ENCODE measurements at regions not wholly inside any gene's neighbourhood (a gene's known extent, or its start where the extent isn't known, plus 50 kb on each side); places are given as distances from the start of the nearest gene placed in this dataset.
"Not testable (repeated sequence)": the region's sequence is repeated elsewhere in the genome, so short reads cannot be mapped to it uniquely, and the experiment has no call there.

GRCh38 chr1:232579958-232580941, 49.7 kb downstream of the SIPA1L2 start:
- DNase-seq, result peak; percentile 50
- Histone ChIP-seq H3K27me3 (no peaks in the 10 kb centered on the region), H3K36me3 (peaks cover 15% of the 10 kb centered on the region), H3K4me3 (no peak overlapping the region), H3K9me3 (no peaks in the 10 kb centered on the region)

- peaks cover 13% of the 10 kb centered on the region for H3K36me3 ChIP-seq
- no peak for DNase-seq
- H3K9me3 ChIP-seq, result no peaks in the 10 kb centered on the region
- H3K27me3 ChIP-seq, result no peaks in the 10 kb centered on the region
- H3K4me3 ChIP-seq, result no peak overlapping the region
Observed at GRCh38 chr1:232579466-232579865, 50.5 kb downstream of the SIPA1L2 start.

DNA sequence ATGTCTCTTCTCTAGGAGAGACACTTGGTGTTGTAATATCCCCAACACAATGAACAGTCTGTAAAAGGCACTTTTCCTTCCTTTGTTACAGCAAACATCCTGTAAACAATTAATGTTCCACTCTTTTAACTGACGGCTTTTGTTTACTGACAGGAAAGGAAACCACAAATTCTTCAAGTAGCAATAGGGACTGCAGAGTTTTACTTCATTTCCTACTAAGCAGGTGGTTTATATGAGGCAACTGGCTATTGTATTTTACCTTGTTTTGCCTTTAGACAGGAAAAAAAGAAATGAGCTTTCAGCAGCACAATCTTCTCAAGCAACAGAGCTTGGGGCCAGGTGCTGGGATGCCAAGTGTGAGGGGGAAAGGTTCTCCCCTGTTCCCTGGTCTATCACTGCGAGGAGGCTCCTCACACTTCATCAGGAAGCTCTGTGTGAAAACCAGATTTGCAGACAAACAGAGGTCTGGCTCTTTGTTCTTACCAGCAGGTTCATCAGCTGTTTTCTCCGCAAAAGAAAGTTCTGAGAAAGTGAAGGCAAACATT, 51.2 kb downstream of the SIPA1L2 start:
- Histone ChIP-seq H3K36me3 (peaks cover 13% of the 10 kb centered on the region), H3K4me3 (no peak overlapping the region), H3K27me3 (no peaks in the 10 kb centered on the region), H3K9me3 (no peaks in the 10 kb centered on the region)
- DNase-seq, result no peak

GRCh38 chr1:232577772-232578171, 52.2 kb downstream of the SIPA1L2 start:
- peaks cover 18% of the 10 kb centered on the region for H3K36me3 ChIP-seq
- no peaks in the 10 kb centered on the region for H3K9me3 ChIP-seq
- DNase-seq, result no peak
- no peak overlapping the region for H3K4me3 ChIP-seq
- no peaks in the 10 kb centered on the region for H3K27me3 ChIP-seq

- Histone ChIP-seq H3K36me3 (peaks cover 22% of the 10 kb centered on the region), H3K27me3 (no peaks in the 10 kb centered on the region), H3K4me3 (no peak overlapping the region), H3K9me3 (no peaks in the 10 kb centered on the region)
- no peak for DNase-seq
Observed at GRCh38 chr1:232576537-232576936, 53.4 kb downstream of the SIPA1L2 start.

- peaks cover 22% of the 10 kb centered on the region for H3K36me3 ChIP-seq
- no peaks in the 10 kb centered on the region for H3K27me3 ChIP-seq
- H3K9me3 ChIP-seq, result no peaks in the 10 kb centered on the region
- peak overlapping the region; percentile 41 for H3K4me3 ChIP-seq
- DNase-seq, result no peak
Observed at GRCh38 chr1:232575763-232576040, 54.2 kb downstream of the SIPA1L2 start.

DNA sequence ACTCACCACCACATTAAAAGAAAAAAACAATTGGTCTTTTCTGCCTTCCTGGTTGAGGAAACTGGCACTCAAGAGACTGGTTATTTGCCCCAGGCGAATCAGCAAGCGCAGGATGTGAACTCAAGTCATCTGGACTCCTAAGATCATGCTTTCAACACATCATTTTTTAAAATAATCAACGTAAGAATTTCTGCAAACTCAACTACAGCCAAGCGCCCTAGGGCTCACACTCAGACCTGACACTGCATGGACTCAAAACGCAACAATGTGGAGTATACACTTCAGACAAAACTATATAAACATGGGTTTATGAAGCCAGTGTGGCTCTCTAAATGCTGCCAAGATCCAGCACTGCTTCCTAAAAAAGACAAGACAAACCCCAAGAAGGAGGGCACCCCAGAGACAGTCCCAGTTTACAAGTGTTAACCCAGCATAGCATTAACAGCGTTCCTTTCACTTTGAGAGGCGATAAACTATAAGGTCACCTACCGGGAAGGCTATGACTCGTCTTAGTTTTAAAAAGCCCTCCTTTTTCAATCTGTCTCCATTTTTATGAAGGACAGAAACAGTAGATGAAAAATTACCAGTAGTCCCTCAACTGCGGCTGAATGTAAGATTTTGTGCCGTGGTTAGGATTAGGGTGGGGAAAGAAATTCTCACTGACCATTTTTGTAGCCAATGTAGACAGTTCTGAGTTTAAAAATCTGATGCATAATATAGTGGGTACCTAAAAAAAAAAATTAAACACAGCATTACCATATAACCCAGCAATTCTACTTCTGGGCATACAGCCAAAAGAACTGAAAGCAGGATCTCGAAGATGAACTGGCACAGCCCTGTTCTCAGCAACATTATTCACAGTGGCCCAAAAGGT, 54.8 kb downstream of the SIPA1L2 start:
- Histone ChIP-seq H3K4me3 (peak overlapping the region; percentile 41), H3K27me3 (no peaks in the 10 kb centered on the region), H3K9me3 (no peaks in the 10 kb centered on the region), H3K36me3 (peaks cover 22% of the 10 kb centered on the region)
- peak; percentile 85 for DNase-seq

- Histone ChIP-seq H3K36me3 (peaks cover 20% of the 10 kb centered on the region), H3K9me3 (no peaks in the 10 kb centered on the region), H3K27me3 (no peaks in the 10 kb centered on the region), H3K4me3 (no peak overlapping the region)
- no peak for DNase-seq
Observed at GRCh38 chr1:232574077-232574476, 55.9 kb downstream of the SIPA1L2 start.

- Histone ChIP-seq H3K9me3 (no peaks in the 10 kb centered on the region), H3K36me3 (peaks cover 17% of the 10 kb centered on the region), H3K4me3 (no peak overlapping the region), H3K27me3 (no peaks in the 10 kb centered on the region)
- DNase-seq, result peak; percentile 42
Observed at GRCh38 chr1:232571523-232571922, 58.4 kb downstream of the SIPA1L2 start.

- no peaks in the 10 kb centered on the region for H3K27me3 ChIP-seq
- no peak overlapping the region for H3K4me3 ChIP-seq
- H3K36me3 ChIP-seq, result peaks cover 17% of the 10 kb centered on the region
- H3K9me3 ChIP-seq, result no peaks in the 10 kb centered on the region
- no peak for DNase-seq
Observed at GRCh38 chr1:232570007-232570406, 59.9 kb downstream of the SIPA1L2 start.

DNA sequence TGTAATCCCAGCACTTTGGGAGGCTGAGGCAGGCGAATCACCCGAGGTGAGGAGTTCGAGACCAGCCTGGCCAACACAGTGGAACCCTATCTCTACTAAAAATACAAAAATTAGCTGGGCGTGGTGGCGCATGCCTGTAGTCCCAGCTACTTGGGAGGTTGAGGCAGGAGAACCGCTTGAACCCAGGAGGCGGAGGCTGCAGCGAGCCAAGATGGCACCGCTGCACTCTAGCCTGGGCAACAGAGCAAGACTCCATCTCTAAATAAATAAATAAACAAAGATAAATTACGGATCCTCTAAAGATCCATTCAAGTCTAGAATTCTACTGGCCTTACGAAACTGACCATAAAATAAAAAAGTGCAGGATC, 60.4 kb downstream of the SIPA1L2 start:
- not testable (repeated sequence) for H3K9me3 ChIP-seq, H3K27me3 ChIP-seq, DNase-seq, H3K4me3 ChIP-seq
- H3K36me3 ChIP-seq, result peaks cover 17% of the 10 kb centered on the region

GRCh38 chr1:232568906-232569553, 60.9 kb downstream of the SIPA1L2 start:
- no peak for DNase-seq
- no peaks in the 10 kb centered on the region for H3K9me3 ChIP-seq
- H3K27me3 ChIP-seq, result no peaks in the 10 kb centered on the region
- H3K36me3 ChIP-seq, result peaks cover 17% of the 10 kb centered on the region
- no peak overlapping the region for H3K4me3 ChIP-seq

GRCh38 chr1:232568331-232568852, 61.5 kb downstream of the SIPA1L2 start:
- peak; percentile 28 for DNase-seq
- H3K9me3 ChIP-seq, result no peaks in the 10 kb centered on the region
- peaks cover 15% of the 10 kb centered on the region for H3K36me3 ChIP-seq
- H3K27me3 ChIP-seq, result no peaks in the 10 kb centered on the region
- H3K4me3 ChIP-seq, result no peak overlapping the region

- H3K36me3 ChIP-seq, result peaks cover 16% of the 10 kb centered on the region
- no peaks in the 10 kb centered on the region for H3K9me3 ChIP-seq
- no peaks in the 10 kb centered on the region for H3K27me3 ChIP-seq
- H3K4me3 ChIP-seq, result no peak overlapping the region
- no peak for DNase-seq
Observed at GRCh38 chr1:232566093-232566492, 63.8 kb downstream of the SIPA1L2 start.

GRCh38 chr1:232562855-232563510, 67.0 kb downstream of the SIPA1L2 start:
- no peak overlapping the region for H3K4me3 ChIP-seq
- no peaks in the 10 kb centered on the region for H3K9me3 ChIP-seq
- DNase-seq, result no peak
- peaks cover 19% of the 10 kb centered on the region for H3K36me3 ChIP-seq
- no peaks in the 10 kb centered on the region for H3K27me3 ChIP-seq

DNA sequence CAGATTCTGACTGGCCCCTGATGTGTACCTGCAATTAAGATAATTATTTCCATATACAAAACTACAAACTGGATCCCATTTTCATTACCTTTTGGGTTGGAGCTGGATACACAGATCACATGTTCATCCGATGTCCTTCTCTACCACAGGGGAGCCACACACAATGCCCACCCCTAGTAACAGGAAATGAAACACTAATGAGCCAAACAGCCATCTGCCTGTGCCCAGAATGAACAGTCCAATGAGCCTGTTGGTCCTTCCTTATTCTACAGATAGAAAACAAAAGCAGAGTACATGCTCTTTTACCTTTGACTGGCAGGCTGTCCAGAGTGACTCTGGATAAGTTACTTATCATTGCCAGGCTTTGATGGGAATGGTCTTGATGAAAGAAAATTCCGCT, 68.6 kb downstream of the SIPA1L2 start:
- Histone ChIP-seq H3K9me3 (no peaks in the 10 kb centered on the region), H3K4me3 (no peak overlapping the region), H3K27me3 (no peaks in the 10 kb centered on the region), H3K36me3 (peaks cover 16% of the 10 kb centered on the region)
- DNase-seq, result no peak

Measured in MG63 (cell line).